ENCODE measurements at regions not wholly inside any gene's neighbourhood (a gene's known extent, or its start where the extent isn't known, plus 50 kb on each side); places are given as distances from the start of the nearest gene placed in this dataset.

DNA sequence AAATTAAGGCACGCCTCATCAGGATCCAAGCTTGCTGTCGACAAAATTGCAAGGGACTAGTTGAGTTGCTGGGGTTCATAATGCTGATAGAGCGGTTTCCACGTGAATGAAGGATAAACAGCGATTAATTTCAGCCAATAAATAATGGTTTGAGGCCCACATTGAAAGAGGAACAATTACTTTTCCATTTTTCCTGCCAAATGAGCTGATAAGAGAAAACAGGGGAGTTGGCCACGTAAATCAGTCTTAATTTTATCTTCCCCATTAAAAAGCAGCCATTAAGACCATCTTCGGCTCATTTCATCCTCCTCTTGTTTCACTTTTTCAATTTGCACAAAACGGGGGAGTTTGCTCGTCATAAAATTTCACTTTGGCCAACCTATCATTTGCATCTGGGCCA lies 235.5 kb upstream of the RRP15 start:
- DNase-seq (ENCODE audit: low read depth): no peak
- TF ChIP-seq, protein P1, sequence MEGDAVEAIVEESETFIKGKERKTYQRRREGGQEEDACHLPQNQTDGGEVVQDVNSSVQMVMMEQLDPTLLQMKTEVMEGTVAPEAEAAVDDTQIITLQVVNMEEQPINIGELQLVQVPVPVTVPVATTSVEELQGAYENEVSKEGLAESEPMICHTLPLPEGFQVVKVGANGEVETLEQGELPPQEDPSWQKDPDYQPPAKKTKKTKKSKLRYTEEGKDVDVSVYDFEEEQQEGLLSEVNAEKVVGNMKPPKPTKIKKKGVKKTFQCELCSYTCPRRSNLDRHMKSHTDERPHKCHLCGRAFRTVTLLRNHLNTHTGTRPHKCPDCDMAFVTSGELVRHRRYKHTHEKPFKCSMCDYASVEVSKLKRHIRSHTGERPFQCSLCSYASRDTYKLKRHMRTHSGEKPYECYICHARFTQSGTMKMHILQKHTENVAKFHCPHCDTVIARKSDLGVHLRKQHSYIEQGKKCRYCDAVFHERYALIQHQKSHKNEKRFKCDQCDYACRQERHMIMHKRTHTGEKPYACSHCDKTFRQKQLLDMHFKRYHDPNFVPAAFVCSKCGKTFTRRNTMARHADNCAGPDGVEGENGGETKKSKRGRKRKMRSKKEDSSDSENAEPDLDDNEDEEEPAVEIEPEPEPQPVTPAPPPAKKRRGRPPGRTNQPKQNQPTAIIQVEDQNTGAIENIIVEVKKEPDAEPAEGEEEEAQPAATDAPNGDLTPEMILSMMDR (conservative IDR thresholded peaks at IDR 0.05; ENCODE audit: low read depth, low read length): no peak
- no peak overlapping the region for H3K4me3 ChIP-seq (ENCODE audit: low read length)

DNA sequence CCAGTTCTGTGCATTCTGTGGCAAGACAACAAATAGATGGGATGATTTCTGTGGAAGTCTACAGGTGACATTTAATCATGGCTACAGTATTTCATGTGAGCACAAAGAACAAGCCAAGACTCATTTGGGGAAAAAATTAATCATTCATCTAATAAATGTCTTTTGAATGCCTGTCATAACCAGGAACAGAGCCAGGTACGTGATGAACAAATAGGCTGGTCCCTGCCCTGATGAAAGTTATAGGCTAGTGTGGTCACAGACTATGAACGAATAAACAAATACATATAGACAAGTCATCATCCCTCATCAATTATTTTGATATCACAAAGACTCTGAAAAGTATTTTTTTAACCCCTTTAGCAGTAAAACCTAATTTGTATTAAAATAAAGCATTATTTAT lies 226.4 kb upstream of the RRP15 start:
- DNase-seq (ENCODE audit: low read depth): no peak
- no peak overlapping the region for H3K4me3 ChIP-seq (ENCODE audit: low read length)
- TF ChIP-seq, protein P1 (conservative IDR thresholded peaks at IDR 0.05; ENCODE audit: low read depth, low read length): no peak

DNA sequence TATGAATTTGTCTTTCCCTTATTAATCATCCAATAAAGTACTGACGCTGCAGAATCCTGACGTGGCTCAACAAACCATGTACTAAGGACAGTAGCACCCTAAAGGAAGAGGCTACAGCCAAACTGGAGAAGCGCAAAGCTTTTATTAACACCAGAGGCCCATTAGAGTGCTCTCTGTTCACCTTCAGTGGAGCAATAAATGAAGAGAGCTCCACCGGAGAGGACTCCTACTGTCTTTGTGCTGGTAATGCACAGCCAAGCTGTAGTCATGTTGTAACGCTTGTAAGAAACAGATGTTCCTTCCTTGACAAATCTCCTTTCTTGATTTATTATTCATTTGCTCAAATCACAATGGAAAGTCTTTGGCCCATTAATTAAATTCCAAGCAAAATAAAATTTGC lies 220.7 kb upstream of the RRP15 start:
- H3K4me3 ChIP-seq (ENCODE audit: low read length): no peak overlapping the region
- TF ChIP-seq, protein P1 (conservative IDR thresholded peaks at IDR 0.05; ENCODE audit: low read depth, low read length): no peak
- DNase-seq (ENCODE audit: low read depth): no peak

DNA sequence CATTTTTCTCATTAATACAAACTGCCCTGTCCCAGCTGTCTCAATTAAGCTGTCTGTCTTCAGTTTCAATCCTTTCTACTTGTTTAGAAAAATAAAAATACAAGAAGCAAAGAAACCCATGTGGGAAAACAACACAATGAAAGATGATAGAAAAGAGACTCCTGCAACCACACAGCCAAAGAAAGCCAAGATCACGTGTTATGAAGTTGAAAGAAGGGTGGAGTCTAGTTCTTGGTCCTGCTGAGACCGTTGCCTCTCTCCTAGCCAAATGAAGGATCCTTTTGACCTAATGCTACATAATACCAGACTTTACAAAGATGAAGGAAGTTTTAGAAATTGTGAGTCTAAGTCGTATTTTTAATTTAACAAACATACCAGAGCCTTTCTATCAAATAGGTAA lies 218.8 kb upstream of the RRP15 start:
- no peak for DNase-seq (ENCODE audit: low read depth)
- H3K4me3 ChIP-seq (ENCODE audit: low read length): no peak overlapping the region
- TF ChIP-seq, protein P1 (conservative IDR thresholded peaks at IDR 0.05; ENCODE audit: low read depth, low read length): no peak

DNA sequence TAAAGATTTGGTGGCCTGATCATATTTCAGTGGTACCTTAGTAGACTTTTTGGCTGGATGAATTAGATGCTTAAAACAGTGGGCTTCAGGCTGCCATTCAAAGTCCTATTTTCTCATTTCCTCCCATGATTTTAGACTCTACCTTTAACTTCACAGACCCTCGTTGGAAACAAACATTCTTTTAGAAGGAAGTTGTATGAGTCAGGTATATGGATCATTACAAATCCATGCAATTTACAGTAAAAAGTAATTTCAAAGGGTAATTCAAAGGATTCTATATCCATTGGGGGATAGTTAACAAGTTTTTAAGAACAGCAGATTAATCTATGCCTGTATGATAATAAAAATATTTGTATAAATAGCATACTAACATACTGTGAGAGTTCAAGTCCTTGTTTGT lies 216.9 kb upstream of the RRP15 start:
- TF ChIP-seq, protein P1 (conservative IDR thresholded peaks at IDR 0.05; ENCODE audit: low read depth, low read length): no peak
- DNase-seq (ENCODE audit: low read depth): no peak
- no peak overlapping the region for H3K4me3 ChIP-seq (ENCODE audit: low read length)

DNA sequence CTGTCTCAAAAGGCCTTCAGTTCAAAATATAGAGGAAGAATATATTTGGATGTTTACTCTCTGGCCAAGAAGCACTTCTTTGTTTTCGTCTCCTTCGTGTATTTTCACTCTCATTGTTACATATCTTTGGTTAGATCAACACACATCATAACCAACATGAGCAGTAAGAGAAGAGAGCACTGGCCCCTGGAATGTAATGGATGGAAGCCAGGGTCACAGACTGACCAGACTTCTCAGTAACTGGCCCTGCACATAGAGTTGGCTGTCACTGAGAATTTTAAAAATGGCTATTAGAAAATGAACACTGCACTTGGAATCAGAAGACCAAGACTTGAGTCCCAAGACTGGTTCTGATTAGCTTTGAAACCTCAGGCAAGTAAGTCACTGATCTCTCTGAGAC lies 215.9 kb upstream of the RRP15 start:
- H3K4me3 ChIP-seq (ENCODE audit: low read length): no peak overlapping the region
- DNase-seq (ENCODE audit: low read depth): no peak
- TF ChIP-seq, protein P1 (conservative IDR thresholded peaks at IDR 0.05; ENCODE audit: low read depth, low read length): no peak

DNA sequence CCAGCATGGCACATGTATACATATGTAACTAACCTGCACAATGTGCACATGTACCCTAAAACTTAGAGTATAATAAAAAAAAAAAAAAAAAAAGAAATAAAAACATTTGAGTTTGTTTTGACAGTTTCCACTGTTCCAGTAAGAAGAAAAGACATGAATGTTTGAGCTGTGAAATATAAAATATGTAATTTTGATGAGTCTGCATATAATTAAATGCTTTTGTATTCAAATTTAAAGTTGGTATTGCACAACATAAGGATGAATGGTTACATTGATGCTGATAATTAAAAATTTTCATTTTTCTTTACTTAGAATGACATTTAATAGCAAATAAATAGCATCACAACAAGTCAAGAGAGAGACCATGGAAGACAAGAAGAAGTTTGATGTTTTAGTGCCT lies 212.0 kb upstream of the RRP15 start:
- no peak for DNase-seq (ENCODE audit: low read depth)
- TF ChIP-seq, protein P1 (conservative IDR thresholded peaks at IDR 0.05; ENCODE audit: low read depth, low read length): no peak
- H3K4me3 ChIP-seq (ENCODE audit: low read length): no peak overlapping the region
